Ovary (tissue), 3 donors: ENCODE measurements at regions not wholly inside any gene's neighbourhood (a gene's known extent, or its start where the extent isn't known, plus 50 kb on each side); places are given as distances from the start of the nearest gene placed in this dataset.

Source experiments
- EP300 ChIP-seq: sonication (generic); formaldehyde crosslinking; IDR thresholded peaks from one replicate; pipeline ENCODE4 v1.6.1; 2017; ENCODE audit warnings: antibody characterized with exemption
- POLR2A ChIP-seq: fragments of 450-650 bp; IDR thresholded peaks from one replicate; pipeline ENCODE4 v1.6.1; 2017; ENCODE audit warnings: antibody characterized with exemption, mild to moderate bottlenecking, moderate library complexity
- TF ChIP-seq, protein P1 (sequence below), 3 donors: fragments of 450-650 bp in 2 of 3; fragments of 200-600 bp in 1 of 3; IDR thresholded peaks; one replicate each; pipeline versions ENCODE4 v1.5.1 to v1.8.0; 2016 to 2022; ENCODE audit warnings: antibody characterized with exemption in 3 of 3, mild to moderate bottlenecking in 1 of 3
- donor health status: DM: no; HTN: no; CAD: no.

GRCh38 chr7:50834031-50834535 lies 51.4 kb upstream of the GRB10 start:
- TF ChIP-seq, protein P1, sequence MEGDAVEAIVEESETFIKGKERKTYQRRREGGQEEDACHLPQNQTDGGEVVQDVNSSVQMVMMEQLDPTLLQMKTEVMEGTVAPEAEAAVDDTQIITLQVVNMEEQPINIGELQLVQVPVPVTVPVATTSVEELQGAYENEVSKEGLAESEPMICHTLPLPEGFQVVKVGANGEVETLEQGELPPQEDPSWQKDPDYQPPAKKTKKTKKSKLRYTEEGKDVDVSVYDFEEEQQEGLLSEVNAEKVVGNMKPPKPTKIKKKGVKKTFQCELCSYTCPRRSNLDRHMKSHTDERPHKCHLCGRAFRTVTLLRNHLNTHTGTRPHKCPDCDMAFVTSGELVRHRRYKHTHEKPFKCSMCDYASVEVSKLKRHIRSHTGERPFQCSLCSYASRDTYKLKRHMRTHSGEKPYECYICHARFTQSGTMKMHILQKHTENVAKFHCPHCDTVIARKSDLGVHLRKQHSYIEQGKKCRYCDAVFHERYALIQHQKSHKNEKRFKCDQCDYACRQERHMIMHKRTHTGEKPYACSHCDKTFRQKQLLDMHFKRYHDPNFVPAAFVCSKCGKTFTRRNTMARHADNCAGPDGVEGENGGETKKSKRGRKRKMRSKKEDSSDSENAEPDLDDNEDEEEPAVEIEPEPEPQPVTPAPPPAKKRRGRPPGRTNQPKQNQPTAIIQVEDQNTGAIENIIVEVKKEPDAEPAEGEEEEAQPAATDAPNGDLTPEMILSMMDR (IDR thresholded peaks at IDR 0.05), result no peak
- TF ChIP-seq EP300 (no peak), POLR2A (no peak)
